Panc1 (cell line): ENCODE measurements at regions not wholly inside any gene's neighbourhood (a gene's known extent, or its start where the extent isn't known, plus 50 kb on each side); places are given as distances from the start of the nearest gene placed in this dataset.
"Not testable (repeated sequence)": the region's sequence is repeated elsewhere in the genome, so short reads cannot be mapped to it uniquely, and the experiment has no call there.

Experiments
- ATAC-seq: fragments of 200-7000 bp; cut with Tn5 transposase; 2 replicates; pipeline ENCODE4 v1.9.1; 2020; ENCODE audit warnings: mild to moderate bottlenecking, moderate library complexity
- BruUV-seq: library from RNA; stranded (reverse); fragments of 400-500 nt; replicated peaks from 2 replicates; lab custom pipeline; 2021; lab: Mats Ljungman, UMichigan
- CTCF ChIA-PET: fragments of 300-600 bp; sonication (Branson Sonifier 250); formaldehyde crosslinking; loops from one replicate; lab custom pipeline; 2022; ENCODE audit warnings: antibody characterized with exemption; lab: Charles Lee
- POLR2A ChIA-PET: fragments of 300-600 bp; sonication (Branson Sonifier 250); formaldehyde crosslinking; loops from one replicate; lab custom pipeline; 2022; ENCODE audit warnings: antibody characterized with exemption; lab: Charles Lee
- DNase-seq: peaks from one replicate; pipeline ENCODE4 v3.0.0-alpha.2; 2010; ENCODE audit warnings: low read depth, low spot score
- H3K27ac ChIP-seq: 2 replicates; pipeline ENCODE4 v1.5.1; 2011; ENCODE audit warnings: mild to moderate bottlenecking, low read length, inconsistent platforms
- H3K27me3 ChIP-seq: fragments of 200-500 bp; sonication (Bioruptor generic); 2 replicates; pipeline ENCODE4 v1.6.0; 2014; ENCODE audit warnings: low read length, inconsistent platforms; ENCODE audit not compliant: control insufficient read depth, insufficient read depth
- H3K36me3 ChIP-seq: fragments of 200-500 bp; sonication (Bioruptor generic); 2 replicates; pipeline ENCODE4 v1.5.1; 2014; ENCODE audit warnings: inconsistent platforms, mild to moderate bottlenecking, low read length, moderate library complexity; ENCODE audit not compliant: control insufficient read depth, insufficient read depth
- H3K4me1 ChIP-seq: 2 replicates; pipeline ENCODE4 v1.5.1; 2011; ENCODE audit warnings: inconsistent platforms, mild to moderate bottlenecking, low read length, moderate library complexity; ENCODE audit not compliant: control insufficient read depth, insufficient read depth
- H3K4me3 ChIP-seq, 2 experiments: 2 replicates each; pipeline ENCODE4 v1.5.1; 2011 to 2012; ENCODE audit warnings: low read depth in 2 of 2, low read length in 2 of 2, mild to moderate bottlenecking in 2 of 2, inconsistent platforms in 1 of 2, moderate library complexity in 1 of 2
- H3K9me3 ChIP-seq: fragments of 200-500 bp; sonication (Bioruptor generic); 2 replicates; pipeline ENCODE4 v1.5.1; 2014; ENCODE audit warnings: low read depth, mild to moderate bottlenecking, inconsistent platforms, low read length, moderate library complexity; ENCODE audit not compliant: control insufficient read depth, insufficient read depth
- CTCF ChIP-seq: fragments of 450-650 bp; IDR thresholded peaks from 2 replicates; pipeline ENCODE4 v1.5.1; 2017; ENCODE audit warnings: mild to moderate bottlenecking
- POLR2AphosphoS5 ChIP-seq: IDR thresholded peaks from 2 replicates; pipeline ENCODE4 v1.6.1; 2012; ENCODE audit warnings: mild to moderate bottlenecking, low read depth, low read length, moderate library complexity
- REST ChIP-seq, 2 experiments: IDR thresholded peaks; 2 replicates each; pipeline ENCODE4 v1.6.1; 2011 to 2012; ENCODE audit warnings: low read depth in 2 of 2, control low read depth in 1 of 2, low read length in 1 of 2, mild to moderate bottlenecking in 1 of 2, moderate library complexity in 1 of 2; ENCODE audit not compliant: insufficient read depth in 1 of 2
- SIN3A ChIP-seq: IDR thresholded peaks from 2 replicates; pipeline ENCODE4 v1.6.1; 2012; ENCODE audit warnings: low read depth, mild to moderate bottlenecking, low read length, moderate library complexity, borderline replicate concordance; ENCODE audit not compliant: insufficient read depth
- TCF7L2 ChIP-seq: IDR thresholded peaks from 2 replicates; pipeline ENCODE4 v1.6.1; 2011; ENCODE audit warnings: mild to moderate bottlenecking, low read depth, low read length, inconsistent platforms
- in situ Hi-C: cut with HindIII; loops from 2 replicates; pipeline ENCODE4 v1.10.0; 2016; ENCODE audit warnings: low sequenced_read_pairs, low pct_unique_long_range_greater_than_20kb
- intact Hi-C: fragments of 100-400 bp; cut with micrococcal nuclease; formaldehyde crosslinking; loops from one replicate; pipeline ENCODE4 v1.10.0; 2022; ENCODE audit not compliant: unreplicated experiment

GRCh38 chr18:60019463-60019840 lies 119.7 kb downstream of the PMAIP1 start:
- intact Hi-C loops: no loop called here
- H3K9me3 ChIP-seq: no peaks in the 10 kb centered on the region
- in situ Hi-C loops: no loop called here
- no peak overlapping the region for H3K4me3 ChIP-seq
- H3K36me3 ChIP-seq: no peaks in the 10 kb centered on the region
- no peaks in the 10 kb centered on the region for H3K27me3 ChIP-seq
- POLR2A ChIA-PET: no interaction called here
- CTCF ChIA-PET: no interaction called here
- BruUV-seq: no TSS peak
- ATAC-seq (no peak), DNase-seq (no peak)
- no peaks in the 10 kb centered on the region for H3K4me1 ChIP-seq
- no peak for TF ChIP-seq TCF7L2
- TF ChIP-seq REST (IDR thresholded peaks at IDR 0.05; ENCODE audit: insufficient read depth in 1 of 2, low read depth in 2 of 2, low read length in 1 of 2): no peak
- no peak for TF ChIP-seq SIN3A
- TF ChIP-seq CTCF: no peak
- TF ChIP-seq POLR2AphosphoS5: no peak
- H3K27ac ChIP-seq: no peak overlapping the region

- no peaks in the 10 kb centered on the region for H3K9me3 ChIP-seq
- TF ChIP-seq SIN3A (no peak), TCF7L2 (no peak), REST (IDR thresholded peaks at IDR 0.05; ENCODE audit: insufficient read depth in 1 of 2, low read depth in 2 of 2, low read length in 1 of 2) (no peak), POLR2AphosphoS5 (no peak), CTCF (no peak)
- no TSS peak for BruUV-seq
- intact Hi-C loops: no loop called here
- no peak overlapping the region for H3K27ac ChIP-seq
- in situ Hi-C loops: no loop called here
- no peak for ATAC-seq
- ChIA-PET CTCF (no interaction called here), POLR2A (no interaction called here)
- no peaks in the 10 kb centered on the region for H3K4me1 ChIP-seq
- DNase-seq: no peak
- no peaks in the 10 kb centered on the region for H3K27me3 ChIP-seq
- H3K4me3 ChIP-seq: no peak overlapping the region
- H3K36me3 ChIP-seq: no peaks in the 10 kb centered on the region
Observed at GRCh38 chr18:60018618-60019462, 119.0 kb downstream of the PMAIP1 start.

- H3K27me3 ChIP-seq, H3K4me1 ChIP-seq, DNase-seq, CTCF ChIA-PET, in situ Hi-C loops, H3K27ac ChIP-seq, BruUV-seq, POLR2A ChIA-PET, H3K36me3 ChIP-seq, ATAC-seq, H3K4me3 ChIP-seq, H3K9me3 ChIP-seq, intact Hi-C loops: not testable (repeated sequence)
Observed at GRCh38 chr18:60018134-60018533, 118.3 kb downstream of the PMAIP1 start.
